Middle frontal gyrus (tissue), 1 donor: ENCODE measurements at regions not wholly inside any gene's neighbourhood (a gene's known extent, or its start where the extent isn't known, plus 50 kb on each side); places are given as distances from the start of the nearest gene placed in this dataset.
A peak's percentile ranks its signal among the peaks of the same experiment; 100 is the strongest.
"Not testable (repeated sequence)": the region's sequence is repeated elsewhere in the genome, so short reads cannot be mapped to it uniquely, and the experiment has no call there.

Experiments used
- DNase-seq: peaks from one replicate; pipeline ENCODE4 v3.0.0-alpha.2; 2015; ENCODE audit warnings: low spot score; ENCODE audit errors: extremely low spot score

GRCh38 chr4:166153548-166153947, 280.5 kb downstream of the TLL1 start:
- no peak for DNase-seq

DNA sequence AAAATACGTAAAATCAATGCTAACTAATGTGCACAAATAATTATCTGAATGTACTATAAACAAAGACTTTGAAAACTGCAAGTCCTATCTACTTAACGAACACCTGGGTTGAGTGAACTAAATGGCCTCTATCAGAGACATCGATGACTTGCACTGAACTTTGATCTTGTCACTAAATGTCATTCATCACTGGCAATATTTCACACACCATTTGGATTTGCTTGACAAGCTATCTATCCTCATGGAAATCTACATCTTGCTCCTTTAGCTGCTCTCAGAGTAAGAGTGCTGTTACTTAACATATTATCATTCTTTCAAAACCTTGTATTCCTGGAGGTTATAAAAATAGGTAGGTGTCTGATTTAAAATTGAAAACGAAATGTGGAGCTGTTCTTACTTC, 289.3 kb downstream of the TLL1 start:
- no peak for DNase-seq

- peak; percentile 73 for DNase-seq
Measured at GRCh38 chr4:166165829-166166420, 292.9 kb downstream of the TLL1 start.

GRCh38 chr4:166169111-166169510, 296.1 kb downstream of the TLL1 start:
- no peak for DNase-seq

DNA sequence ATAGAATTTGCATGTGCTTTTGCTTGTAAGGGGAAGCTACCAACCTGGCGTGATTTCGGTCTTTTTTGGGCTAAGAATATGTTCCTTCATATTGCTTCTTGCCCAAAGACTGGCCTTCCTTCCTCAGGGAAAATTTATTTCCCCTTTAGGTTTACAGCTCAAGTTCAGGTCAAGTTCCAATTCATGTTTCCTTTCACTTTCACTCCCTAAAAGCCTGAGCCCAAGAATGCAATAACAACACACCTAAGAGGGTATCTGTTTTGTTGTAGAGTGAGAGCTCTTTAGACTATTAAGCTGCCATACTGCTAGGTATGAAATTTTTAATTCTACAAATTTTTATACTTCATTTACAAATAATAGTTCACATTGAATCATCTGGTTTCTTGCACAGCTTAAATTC, 299.6 kb downstream of the TLL1 start:
- DNase-seq = no peak

DNA sequence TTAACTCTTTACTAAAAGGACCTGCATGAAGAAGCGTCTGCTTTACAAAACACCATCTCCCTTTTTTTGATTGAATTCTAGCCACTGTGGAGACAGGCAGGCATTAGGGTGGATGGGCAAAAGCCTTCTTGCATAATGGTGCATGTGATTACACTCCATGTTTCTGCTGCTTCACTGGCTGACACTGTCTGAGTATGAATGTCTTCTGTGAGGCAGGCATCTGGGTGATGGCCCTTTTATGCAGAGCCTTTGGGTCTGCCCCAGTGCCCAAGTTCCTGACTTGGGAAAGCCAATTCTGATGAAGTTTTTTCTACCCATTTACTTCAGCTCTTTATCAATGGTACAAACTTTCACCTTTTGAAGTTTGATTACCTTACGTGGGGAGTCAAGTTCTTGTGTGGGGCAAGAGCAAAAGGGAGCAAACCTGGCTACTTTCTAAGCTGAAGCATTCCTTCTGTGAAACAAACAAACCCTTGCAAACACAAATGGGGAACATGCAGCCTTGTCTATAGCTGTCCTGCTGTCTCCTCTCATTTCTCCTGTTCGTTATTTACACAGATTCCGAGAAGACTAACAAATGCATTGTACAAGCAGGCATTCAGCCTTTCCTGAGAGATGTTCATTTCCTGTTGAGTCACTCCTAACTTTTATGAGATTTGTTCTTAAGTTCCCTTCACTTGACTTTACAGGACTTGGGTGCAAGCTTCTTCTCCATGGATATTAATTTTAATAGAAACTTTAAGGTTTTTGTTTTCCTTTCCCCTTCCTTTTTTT, 301.9 kb downstream of the TLL1 start:
- DNase-seq = no peak

DNA sequence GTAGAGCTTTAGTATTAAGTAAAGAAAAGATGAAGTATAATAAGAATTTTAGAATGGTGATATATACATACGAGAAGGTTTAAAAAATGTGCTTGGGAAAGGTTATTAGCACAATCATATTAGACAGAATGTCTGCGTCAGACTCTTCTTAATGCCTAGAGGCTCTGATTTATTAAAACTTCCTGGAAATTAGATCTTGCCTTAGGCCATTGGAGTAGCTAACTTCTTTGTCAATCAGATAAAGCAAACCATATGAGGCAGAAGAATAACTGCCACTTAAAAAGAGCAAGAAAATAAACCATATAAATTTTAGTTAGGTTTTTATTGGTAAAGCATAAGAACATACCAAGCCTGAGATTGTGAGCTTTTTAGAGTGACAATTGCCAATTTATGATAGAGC, 309.1 kb downstream of the TLL1 start:
- DNase-seq = no peak

DNA sequence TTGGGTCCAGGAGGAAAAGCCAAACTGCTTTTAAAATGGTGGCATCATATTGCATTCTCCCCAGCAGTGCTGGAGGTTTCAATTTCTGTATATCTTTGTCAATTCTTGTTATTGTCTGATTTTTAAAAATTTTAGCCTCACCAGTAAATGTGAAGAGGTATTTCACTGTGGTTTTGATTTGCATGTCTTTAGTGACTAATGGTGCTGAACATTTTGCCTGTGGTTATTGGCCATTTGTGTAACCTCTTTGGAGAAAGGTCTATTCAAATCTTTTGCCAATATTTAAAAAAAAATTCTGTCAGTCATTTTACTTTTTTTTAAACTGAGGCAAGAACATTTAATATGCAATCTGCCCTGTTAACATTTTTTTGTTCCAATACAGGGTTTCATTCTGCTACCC, 322.1 kb downstream of the TLL1 start:
- DNase-seq = no peak

- no peak for DNase-seq
Measured at GRCh38 chr4:166197166-166197565, 324.1 kb downstream of the TLL1 start.

GRCh38 chr4:166198041-166198440, 325.0 kb downstream of the TLL1 start:
- DNase-seq = no peak

- no peak for DNase-seq
Measured at GRCh38 chr4:166198516-166199310, 325.7 kb downstream of the TLL1 start.

GRCh38 chr4:166202991-166203390, 330.0 kb downstream of the TLL1 start:
- DNase-seq = no peak

GRCh38 chr4:166212326-166212725, 339.3 kb downstream of the TLL1 start:
- not testable (repeated sequence) for DNase-seq

DNA sequence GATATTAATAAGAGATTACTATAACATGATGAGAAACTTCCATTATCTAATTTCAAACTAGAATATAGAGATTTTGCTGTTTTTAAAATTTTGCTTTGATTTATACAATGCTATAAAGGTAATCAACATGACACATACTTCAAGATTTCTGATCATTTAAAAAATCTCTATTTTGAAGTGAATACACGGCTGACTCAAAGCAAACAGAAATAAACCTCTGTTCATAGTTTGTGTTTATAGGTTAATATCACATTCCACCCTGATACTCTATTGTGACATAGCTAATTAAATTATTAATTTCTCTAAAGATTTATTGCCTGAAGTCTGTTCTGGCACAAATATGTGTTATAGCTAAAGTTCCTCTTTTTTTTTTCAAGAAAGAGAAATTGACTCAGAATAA, 349.2 kb downstream of the TLL1 start:
- no peak for DNase-seq

- no peak for DNase-seq
Measured at GRCh38 chr4:166228112-166228511, 355.1 kb downstream of the TLL1 start.

GRCh38 chr4:166229799-166230198, 356.8 kb downstream of the TLL1 start:
- DNase-seq = no peak

GRCh38 chr4:166230841-166231240, 357.8 kb downstream of the TLL1 start:
- no peak for DNase-seq

DNA sequence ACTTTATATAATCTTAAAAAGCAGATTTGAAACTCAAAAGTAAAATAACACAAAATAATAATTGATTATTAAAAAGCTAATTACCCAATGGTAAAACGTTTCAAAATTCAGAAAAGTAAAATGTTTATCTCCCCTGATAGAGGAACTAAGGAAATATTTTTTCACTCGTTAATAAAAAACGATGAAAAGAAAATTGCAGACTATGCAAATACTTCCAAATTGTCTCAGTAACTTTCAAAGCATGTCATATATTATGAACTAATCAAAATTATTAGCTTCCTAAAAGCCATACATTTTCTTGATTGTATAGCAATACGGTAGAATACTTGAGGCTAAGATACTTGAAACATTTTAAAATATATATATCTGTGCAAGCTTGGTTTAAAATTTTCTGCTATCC, 366.3 kb downstream of the TLL1 start:
- no peak for DNase-seq

- DNase-seq = no peak
Measured at GRCh38 chr4:166252487-166253402, 379.7 kb downstream of the TLL1 start.

DNA sequence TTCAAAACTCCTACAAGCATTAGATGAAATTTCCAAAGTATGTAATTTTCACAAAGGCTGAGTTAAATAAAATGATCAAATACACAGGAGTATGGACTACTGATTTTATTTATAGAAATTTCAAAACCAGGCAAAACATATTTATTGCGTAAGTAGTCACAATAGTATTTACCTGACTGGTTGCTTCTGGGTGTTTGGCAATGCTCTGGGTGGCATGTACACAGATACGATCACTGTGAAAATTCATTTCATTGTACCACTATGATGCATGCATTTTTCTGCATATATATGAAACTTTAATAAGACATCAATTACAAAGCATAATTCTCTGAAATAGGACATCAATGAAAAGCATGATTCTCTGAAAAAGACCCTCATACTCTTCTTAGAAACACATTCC, 384.2 kb downstream of the TLL1 start:
- no peak for DNase-seq

GRCh38 chr4:166257891-166258290, 384.9 kb downstream of the TLL1 start:
- no peak for DNase-seq
